ENCODE measurements at regions not wholly inside any gene's neighbourhood (a gene's known extent, or its start where the extent isn't known, plus 50 kb on each side); places are given as distances from the start of the nearest gene placed in this dataset.

- no peaks in the 10 kb centered on the region for H3K79me1 ChIP-seq (ENCODE audit: low read depth in 1 of 2, low read length in 2 of 2)
- no peak overlapping the region for H2BK5ac ChIP-seq (ENCODE audit: low read depth, low read length, poor library complexity, severe bottlenecking)
- H3K36me3 ChIP-seq (ENCODE audit: control insufficient read depth, insufficient read depth, low read length), result no peaks in the 10 kb centered on the region
- no peaks in the 10 kb centered on the region for H3K4me1 ChIP-seq (ENCODE audit: control insufficient read depth, insufficient read depth, low read length)
- H3K18ac ChIP-seq (ENCODE audit: low read depth, low read length), result no peak overlapping the region
- no peak overlapping the region for H2AK9ac ChIP-seq (replicated peaks; ENCODE audit: low read depth, low read length, poor library complexity)
- no peak overlapping the region for H3K14ac ChIP-seq (replicated peaks; ENCODE audit: low read depth, low read length)
- no peak overlapping the region for H3K9ac ChIP-seq (ENCODE audit: low read depth, low read length)
- no peak overlapping the region for H3K4me2 ChIP-seq (ENCODE audit: low read depth, low read length)
- peaks cover 5% of the 10 kb centered on the region; the same call in 1 of the 2 replicates for H3K9me3 ChIP-seq (ENCODE audit: control insufficient read depth, insufficient read depth, low read length)
- H3K4me3 ChIP-seq (ENCODE audit: insufficient read depth, low read depth, low read length), result no peak overlapping the region
- no peak for ATAC-seq (ENCODE audit: low read depth)
- intact Hi-C loops (cut with micrococcal nuclease), result no loop called here
- no peaks in the 10 kb centered on the region for H4K20me1 ChIP-seq (ENCODE audit: insufficient read depth, low read length)
- H3K27ac ChIP-seq (ENCODE audit: insufficient read depth, low read length), result no peak overlapping the region
- TF ChIP-seq CEBPB (IDR thresholded peaks at IDR 0.05; ENCODE audit: low read depth, low read length), result no peak
- TF ChIP-seq BHLHE40 (IDR thresholded peaks at IDR 0.05; ENCODE audit: low read depth, low read length), result no peak
- no peak for TF ChIP-seq RAD21 (IDR thresholded peaks at IDR 0.05; ENCODE audit: low read length)
- TF ChIP-seq MXI1 (IDR thresholded peaks at IDR 0.05; ENCODE audit: borderline replicate concordance, low read depth, low read length), result no peak
- no peak for TF ChIP-seq CHD1 (IDR thresholded peaks at IDR 0.05; ENCODE audit: low read depth, low read length)
- no peak for TF ChIP-seq USF2 (IDR thresholded peaks at IDR 0.05; ENCODE audit: low read depth, low read length)
- TF ChIP-seq RFX5 (IDR thresholded peaks at IDR 0.05; ENCODE audit: low read depth, low read length), result no peak
- TF ChIP-seq ELK1 (IDR thresholded peaks at IDR 0.05; ENCODE audit: borderline replicate concordance, low read depth, low read length), result no peak
- no peak for TF ChIP-seq POLR2A (IDR thresholded peaks at IDR 0.05; ENCODE audit: low read depth, low read length)
- no peak for TF ChIP-seq CTCF (conservative IDR thresholded peaks at IDR 0.05; ENCODE audit: low read depth, low read length)
- no peak for TF ChIP-seq MAZ (IDR thresholded peaks at IDR 0.05; ENCODE audit: borderline replicate concordance, low read depth, low read length)
- TF ChIP-seq FOS (IDR thresholded peaks at IDR 0.05; ENCODE audit: low read depth, low read length), result no peak
- TF ChIP-seq NFE2L2 (IDR thresholded peaks at IDR 0.05; ENCODE audit: low read depth, low read length), result no peak
- TF ChIP-seq MAFK (IDR thresholded peaks at IDR 0.05; ENCODE audit: low read depth, low read length), result no peak
- no peak for TF ChIP-seq RCOR1 (IDR thresholded peaks at IDR 0.05; ENCODE audit: insufficient replicate concordance, low read length)
- ChIA-PET POLR2A (ENCODE audit: unreplicated experiment) (no interaction called here), CTCF (no interaction called here)
- no TSS peak for BruUV-seq (replicated peaks)
- no peak overlapping the region for H3K56ac ChIP-seq (ENCODE audit: extremely low read depth, insufficient read depth, low read length)
- H2BK120ac ChIP-seq (ENCODE audit: low read depth, low read length), result no peak overlapping the region
- no peak overlapping the region for H4K5ac ChIP-seq (ENCODE audit: low read depth, low read length)
- no peak for DNase-seq
- H2BK20ac ChIP-seq (ENCODE audit: low read depth, low read length), result no peak overlapping the region
- no peak overlapping the region for H3K4ac ChIP-seq (ENCODE audit: low read depth, low read length)
- no peak overlapping the region for H2AFZ ChIP-seq (replicated peaks; ENCODE audit: low read length, poor library complexity)
- dilution Hi-C loops (cut with HindIII; ENCODE audit: low sequenced_read_pairs, unreplicated experiment), result no loop called here
- H4K8ac ChIP-seq (ENCODE audit: low read depth in 2 of 2, low read length in 2 of 2), result no peak overlapping the region
- no peak overlapping the region for H4K91ac ChIP-seq (ENCODE audit: insufficient read depth, low read depth, low read length)
- no peaks in the 10 kb centered on the region for H3K9me1 ChIP-seq (ENCODE audit: insufficient read depth, low read length)
- no peak overlapping the region for H2AK5ac ChIP-seq (ENCODE audit: low read depth, low read length)
- in situ Hi-C loops (cut with MboI; ENCODE audit: low sequenced_read_pairs), result no loop called here
- H3K23ac ChIP-seq (ENCODE audit: low read depth, low read length), result no peak overlapping the region
- no peak overlapping the region for H2BK15ac ChIP-seq (ENCODE audit: low read depth, low read length)
- no peaks in the 10 kb centered on the region for H3K27me3 ChIP-seq (ENCODE audit: control insufficient read depth, insufficient read depth, low read length)
Measured at GRCh38 chr18:47613929-47614328, 316.5 kb downstream of the SMAD2 start.
